Prostate gland (tissue), 2 donors: ENCODE measurements at regions not wholly inside any gene's neighbourhood (a gene's known extent, or its start where the extent isn't known, plus 50 kb on each side); places are given as distances from the start of the nearest gene placed in this dataset.

Source experiments
- CTCF ChIP-seq, 4 experiments: fragments of 200-600 bp in 2 of 4; fragments of 450-650 bp in 2 of 4; sonication (generic) in 2 of 4; IDR thresholded peaks; 1 replicate in 3 of 4; 2 replicates in 1 of 4; pipeline ENCODE4 v1.5.1; 2016 to 2019; ENCODE audit warnings: antibody characterized with exemption in 4 of 4, mild to moderate bottlenecking in 2 of 4, moderate library complexity in 2 of 4
- POLR2A ChIP-seq: fragments of 450-650 bp; IDR thresholded peaks from one replicate; pipeline ENCODE4 v1.6.1; 2016; ENCODE audit warnings: antibody characterized with exemption, mild to moderate bottlenecking

GRCh38 chr18:29259838-29260237, 1082.9 kb upstream of the CDH2 start:
- TF ChIP-seq POLR2A (no peak), CTCF (IDR thresholded peaks at IDR 0.05) (no peak)
